Renal cortex interstitium (tissue), 11 donors: ENCODE measurements at regions not wholly inside any gene's neighbourhood (a gene's known extent, or its start where the extent isn't known, plus 50 kb on each side); places are given as distances from the start of the nearest gene placed in this dataset.
"Not testable (repeated sequence)": the region's sequence is repeated elsewhere in the genome, so short reads cannot be mapped to it uniquely, and the experiment has no call there.

ENCODE experiments used
- DNase-seq, 11 donors: peaks; one replicate each; pipeline ENCODE4 v3.0.0-alpha.2; 2013; ENCODE audit warnings: low read depth in 9 of 11, low spot score in 4 of 11; ENCODE audit errors: extremely low read depth in 1 of 11

DNA sequence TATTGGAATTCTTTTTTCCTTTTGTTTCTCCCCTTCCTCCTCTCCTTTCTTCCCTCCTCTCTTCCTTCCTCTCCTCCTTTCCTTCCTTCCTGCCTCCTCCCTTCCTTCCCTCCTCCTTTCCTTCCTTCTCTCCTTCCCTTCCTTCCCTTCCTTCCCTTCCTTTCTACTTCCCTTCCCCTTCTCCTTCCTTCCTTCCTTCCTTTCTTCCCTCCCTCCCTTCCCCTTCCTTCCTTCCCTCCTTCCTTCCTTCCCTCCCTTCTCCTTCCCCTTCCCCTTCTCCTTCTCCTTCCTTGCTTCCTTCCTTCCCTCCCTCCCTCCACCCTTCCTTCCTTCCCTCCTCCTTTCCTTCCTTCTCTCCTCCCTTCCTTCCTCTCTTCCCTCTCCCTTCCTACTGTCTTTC is 431.0 kb upstream of the MEIS1 start:
- no peak for DNase-seq

DNA sequence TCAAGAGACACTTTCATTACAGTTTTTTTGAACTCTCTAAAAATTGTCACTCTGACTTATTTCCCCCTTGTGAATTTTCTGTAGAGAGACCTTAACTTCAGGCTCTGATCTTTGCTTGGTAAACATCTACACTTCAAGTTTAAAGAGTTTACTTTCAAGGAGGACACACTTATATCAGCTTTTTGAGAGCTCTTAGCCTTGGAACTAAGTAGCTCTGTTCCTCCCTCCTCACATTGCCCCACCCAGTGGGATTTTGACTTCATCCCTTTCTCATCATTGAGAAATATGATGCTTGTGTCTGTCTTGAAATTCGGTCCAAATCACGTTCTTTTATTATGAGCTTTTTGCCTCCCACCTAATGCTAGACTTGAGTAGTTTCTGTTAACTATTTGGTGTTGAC is 433.4 kb upstream of the MEIS1 start:
- DNase-seq: no peak

DNA sequence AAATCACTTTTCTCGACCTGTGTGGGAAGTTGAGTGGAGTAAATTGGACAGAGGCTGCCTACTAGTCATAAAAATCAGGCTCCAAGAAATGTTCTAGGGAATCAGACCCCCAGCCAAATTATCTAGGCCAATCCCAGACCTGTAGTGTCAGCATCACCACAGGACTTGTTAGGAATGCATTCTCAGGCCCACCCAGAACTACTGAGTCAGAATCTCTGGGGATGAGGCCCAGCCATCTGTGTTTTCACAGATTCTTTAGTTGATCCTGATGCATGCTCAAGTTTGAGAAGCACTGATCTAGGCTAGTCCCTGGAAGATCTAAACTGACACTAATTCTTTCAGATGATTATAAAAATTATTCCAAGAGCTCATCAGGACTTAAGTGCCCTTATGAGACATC is 434.0 kb upstream of the MEIS1 start:
- no peak for DNase-seq

DNA sequence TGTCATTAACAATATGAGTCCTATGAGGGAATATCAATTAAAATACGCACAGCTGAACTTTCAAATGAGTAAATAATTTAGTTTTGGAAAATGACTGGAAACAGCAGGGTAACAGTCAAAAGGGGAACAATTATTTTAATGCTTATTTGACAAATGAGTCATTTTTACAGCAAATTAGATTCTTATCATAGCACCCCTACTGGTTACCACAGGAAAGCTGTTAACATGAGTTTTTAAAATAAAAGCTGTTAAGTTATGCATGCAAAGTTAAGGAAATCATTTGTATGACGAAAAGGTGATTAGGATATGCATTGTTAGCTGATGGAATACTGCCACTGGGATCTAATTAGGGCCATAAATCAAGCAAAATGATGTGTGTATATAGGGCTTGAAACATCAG is 435.1 kb upstream of the MEIS1 start:
- DNase-seq: no peak

DNA sequence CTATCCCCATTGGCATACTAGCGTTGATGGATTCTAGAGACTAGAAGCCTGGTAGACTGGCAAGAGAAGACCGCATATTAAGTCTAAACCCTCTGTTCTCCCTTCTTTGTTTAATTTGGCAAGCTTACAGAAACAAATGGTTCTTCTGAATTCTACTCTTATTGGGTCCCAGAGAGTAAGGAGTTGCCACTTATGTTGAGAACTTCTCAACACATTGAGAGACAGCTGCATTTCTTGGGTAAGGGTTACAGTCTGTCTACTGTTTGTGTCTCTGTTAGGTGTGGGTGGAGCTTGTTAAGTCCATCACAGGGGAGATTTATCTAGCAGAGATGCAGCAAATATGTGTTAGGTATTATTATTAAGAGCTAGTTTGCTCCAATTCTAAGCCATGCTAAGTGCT is 435.8 kb upstream of the MEIS1 start:
- DNase-seq: no peak

DNA sequence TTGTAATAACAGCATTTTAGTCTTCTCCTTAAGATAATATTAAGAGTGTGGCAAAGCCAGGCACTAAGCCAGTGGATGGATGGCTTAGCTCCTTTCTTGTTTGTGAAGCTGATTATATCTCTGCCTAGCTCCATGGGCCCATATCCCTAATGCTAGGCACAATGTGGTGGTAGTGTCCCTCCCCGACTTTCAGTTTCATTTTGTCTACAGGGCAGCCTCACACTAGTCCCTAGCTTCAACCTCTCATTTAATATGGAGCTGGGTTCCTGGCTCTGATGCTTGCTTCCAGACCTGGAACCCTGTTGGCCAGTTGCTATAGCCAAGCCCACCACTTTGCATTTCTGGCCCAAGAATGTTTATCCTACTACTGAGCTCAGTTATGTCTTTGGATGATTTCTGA is 437.0 kb upstream of the MEIS1 start:
- DNase-seq: no peak

DNA sequence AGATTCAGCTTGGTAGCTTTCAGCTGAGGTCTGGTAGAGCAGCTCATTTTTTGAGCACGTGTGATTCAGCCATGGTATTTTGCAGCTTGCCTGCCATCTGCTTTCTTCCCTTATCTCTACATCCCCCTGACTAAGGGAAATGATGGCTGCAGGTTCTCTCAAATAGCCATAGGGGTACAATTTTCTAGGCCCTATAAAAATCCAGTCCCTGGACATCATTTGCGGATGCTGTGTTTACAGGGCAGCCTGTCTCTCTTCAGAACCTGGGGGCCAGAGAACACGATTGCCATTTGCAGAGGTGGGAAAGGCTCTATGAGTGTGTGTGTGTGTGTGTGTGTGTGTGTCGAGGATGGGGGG is 442.7 kb upstream of the MEIS1 start:
- DNase-seq: no peak

DNA sequence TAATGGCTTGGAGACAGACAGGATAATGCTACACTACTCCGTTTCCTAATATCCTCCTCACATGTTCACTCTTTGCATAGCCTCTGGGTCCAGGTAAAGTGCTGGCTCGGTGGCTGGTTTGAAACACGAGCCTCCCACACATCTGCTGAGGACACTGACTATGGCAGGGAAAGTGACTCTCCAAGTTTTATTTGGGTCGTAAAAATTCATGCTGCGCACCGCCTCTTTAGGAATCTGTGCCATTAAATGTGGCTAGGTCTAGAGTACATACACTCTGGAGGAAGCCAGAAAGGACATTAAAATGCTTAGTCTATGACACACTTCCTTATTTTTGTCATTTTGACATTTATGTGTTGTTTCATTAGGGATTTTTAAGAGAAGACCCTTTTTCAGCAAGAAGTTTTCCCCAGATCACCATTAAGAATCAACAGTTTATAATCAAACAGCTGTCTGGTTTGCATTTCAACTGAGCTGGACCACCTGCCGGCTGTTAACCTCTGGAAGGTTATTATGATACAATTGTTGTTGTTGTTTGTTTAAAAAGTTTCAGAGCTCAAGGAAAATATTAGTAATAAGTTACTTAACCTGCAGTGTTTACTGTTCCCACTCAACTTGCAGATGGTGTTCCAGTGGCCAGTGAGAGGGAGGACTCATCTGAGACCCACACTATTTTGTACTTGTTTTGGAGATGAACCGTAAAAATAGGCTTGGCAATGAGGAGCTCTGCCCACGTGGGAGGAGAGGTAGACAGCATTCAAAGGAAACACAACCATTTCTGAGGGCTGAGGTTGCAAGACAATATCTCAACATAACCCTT is 443.3 kb upstream of the MEIS1 start:
- DNase-seq: peak; percentile 25 to 63 (median 49)

DNA sequence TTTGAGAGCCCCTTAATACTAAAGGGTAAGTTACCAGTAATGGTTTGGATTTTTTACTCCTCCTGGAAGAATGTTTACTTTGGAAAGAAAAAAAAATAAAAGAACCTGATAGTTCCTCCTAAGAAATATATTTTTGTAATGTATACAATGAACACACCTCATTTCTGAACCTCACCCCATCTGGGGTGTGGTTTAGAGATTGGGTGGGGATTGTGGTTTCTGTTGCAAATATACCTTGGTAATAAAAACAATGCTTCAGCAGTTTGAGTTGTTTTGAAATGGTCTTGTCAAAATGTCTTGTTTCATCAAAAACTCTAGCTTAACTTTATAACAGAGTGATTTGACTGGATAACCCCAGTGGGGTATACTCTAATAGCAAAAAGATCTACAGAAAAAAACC is 448.9 kb upstream of the MEIS1 start:
- DNase-seq: no peak

DNA sequence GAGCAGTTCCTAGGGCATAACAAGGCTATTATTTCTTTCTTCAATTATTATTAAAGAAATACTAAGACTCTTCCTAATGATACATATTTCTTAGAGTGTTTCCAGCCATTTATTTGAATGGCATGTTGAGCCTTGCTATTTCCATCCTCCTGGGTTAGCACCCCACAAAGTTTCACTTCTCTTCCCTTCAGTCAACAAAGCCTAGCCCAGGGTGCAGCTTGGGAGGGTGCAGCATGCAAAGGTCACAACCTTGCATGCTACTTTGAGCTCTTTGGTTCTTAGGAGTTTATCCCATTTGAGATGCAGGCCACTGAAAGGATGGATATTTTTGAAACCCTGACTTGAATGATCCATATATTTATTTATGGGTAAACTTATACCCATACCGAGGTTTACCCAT is 454.4 kb upstream of the MEIS1 start:
- DNase-seq: no peak

DNA sequence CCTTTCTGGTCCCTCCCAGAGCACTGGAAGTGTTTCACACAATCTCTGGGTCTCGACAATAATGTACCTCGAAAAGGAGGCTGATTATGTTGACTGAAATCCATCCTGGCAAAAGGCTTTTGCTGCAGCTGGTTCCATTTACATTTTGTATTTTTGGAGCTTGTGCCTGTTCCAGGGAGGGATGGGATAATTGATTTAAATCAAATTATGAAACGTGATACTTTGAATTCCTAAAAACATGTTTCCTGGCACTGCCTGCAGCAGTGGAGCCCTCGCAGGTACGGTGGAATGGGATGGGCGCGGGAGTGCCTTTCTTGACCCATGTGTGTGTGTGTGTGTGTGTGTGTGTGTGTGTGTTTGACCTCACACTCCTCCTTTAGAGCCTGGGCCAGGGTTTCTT is 455.5 kb upstream of the MEIS1 start:
- no peak for DNase-seq

DNA sequence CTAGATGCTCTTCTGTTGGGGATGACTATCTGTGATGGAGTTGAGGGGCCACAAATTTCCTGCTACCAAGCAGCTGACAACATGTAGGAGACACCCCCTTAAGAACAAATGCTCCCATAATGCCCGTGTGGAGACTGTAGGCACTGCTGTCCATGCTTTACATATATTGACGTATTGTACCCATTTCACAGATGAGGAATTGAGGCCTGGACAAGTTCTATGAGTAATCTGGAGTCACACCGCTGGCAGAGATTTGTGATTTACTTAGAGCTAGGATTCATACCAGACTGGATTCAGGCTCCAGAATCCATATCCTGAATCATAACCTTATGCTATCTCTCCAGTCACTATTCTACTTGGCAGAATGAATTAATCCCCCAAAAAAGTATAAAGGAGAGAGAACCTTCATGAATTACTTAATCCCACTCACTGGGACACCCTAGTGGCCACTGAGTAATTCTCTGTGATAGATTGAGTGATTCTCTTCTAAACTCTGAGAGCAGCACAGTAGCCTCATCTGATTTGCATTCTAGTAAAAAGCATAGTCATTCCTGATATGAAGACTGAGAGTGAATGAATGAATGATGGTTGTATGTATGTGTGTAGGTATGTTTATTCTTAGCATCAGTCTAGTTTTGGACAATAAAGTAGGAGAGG is 460.7 kb upstream of the MEIS1 start:
- no peak for DNase-seq

DNA sequence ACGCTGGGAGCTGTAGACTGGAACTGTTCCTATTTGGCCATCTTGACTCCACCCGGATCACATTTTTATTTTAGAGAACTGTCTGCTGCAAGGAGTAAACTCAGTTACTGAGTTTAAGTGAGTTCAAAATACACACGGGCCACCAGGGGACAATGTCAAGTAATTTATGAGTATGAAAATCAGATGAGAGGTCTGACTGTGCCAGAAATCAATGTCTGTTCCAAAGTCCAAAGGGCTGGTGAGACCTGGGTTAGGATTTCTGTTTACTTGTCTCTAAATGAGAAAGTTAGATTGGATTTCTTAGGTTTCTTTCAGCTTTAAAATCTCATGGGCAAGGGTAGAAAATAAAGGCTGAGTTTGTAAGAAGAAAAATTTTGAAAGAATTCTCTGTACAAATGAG is 465.8 kb upstream of the MEIS1 start:
- no peak for DNase-seq

DNA sequence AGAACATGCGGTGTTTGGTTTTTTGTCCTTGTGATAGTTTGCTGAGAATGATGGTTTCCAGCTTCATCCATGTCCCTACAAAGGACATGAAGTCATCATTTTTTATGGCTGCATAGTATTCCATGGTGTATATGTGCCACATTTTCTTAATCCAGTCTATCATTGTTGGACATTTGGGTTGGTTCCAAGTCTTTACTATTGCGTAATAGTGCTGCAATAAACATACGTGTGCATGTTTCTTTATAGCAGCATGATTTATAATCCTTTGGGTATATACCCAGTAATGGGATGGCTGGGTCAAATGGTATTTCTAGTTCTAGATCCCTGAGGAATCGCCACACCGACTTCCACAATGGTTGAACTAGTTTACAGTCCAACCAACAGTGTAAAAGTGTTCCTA is 471.6 kb upstream of the MEIS1 start:
- DNase-seq: not testable (repeated sequence)

DNA sequence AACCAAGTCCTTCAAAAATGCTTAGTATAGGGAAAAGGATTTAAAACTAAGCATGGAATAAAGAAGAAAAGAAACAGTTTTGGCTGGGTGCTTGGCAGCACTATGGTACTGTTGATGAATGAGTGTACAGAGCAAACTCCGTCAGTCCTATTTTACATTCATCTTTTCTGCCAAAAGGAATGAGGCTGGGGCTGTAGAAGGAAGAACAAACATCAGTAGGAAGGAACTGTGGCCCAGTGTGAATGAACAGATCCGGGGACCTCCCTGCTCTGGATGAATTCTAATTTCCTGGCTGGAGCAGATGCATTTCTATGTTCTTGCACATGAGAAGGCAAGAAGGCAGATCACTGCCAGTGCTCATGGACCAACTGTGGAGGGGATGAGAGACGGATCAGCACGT is 474.0 kb upstream of the MEIS1 start:
- DNase-seq: no peak

DNA sequence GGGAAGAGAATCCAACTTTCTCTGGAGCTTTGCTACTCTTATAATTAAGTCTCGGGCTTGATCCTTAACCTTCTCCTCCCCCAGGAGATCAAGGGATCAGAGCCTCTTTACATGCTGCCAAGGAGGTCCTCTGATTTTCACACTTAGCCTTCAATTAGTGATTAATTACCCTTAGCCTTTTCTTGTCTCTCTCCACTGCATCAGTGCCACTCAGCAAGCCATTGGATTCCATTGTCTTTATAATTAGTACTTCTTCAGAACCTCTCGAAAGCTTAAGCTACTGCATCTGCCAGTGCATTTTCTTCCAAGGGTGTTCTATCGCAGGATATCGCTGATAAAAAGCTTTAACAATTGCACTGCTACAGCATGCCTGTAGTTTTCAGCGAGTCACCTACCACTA is 477.0 kb upstream of the MEIS1 start:
- no peak for DNase-seq

DNA sequence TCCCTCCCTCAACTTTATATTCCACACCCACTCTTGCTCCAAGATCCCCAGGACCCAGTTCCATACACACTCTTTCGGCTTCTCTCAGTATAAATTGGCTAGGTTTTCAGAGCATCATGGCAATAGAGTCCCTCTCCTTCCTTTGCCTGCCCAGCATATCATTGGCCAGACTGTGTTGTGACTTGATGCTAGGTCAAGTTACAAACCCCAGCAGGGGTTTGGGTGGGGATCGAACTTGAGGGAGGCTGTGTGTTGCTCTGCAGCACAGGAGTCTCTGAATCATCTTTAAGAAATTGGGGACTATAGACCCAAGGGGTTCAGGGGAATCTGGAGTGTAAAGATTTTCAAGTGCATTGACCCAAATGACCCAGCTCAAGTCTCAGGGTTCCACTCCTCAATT is 477.5 kb upstream of the MEIS1 start:
- DNase-seq: no peak

DNA sequence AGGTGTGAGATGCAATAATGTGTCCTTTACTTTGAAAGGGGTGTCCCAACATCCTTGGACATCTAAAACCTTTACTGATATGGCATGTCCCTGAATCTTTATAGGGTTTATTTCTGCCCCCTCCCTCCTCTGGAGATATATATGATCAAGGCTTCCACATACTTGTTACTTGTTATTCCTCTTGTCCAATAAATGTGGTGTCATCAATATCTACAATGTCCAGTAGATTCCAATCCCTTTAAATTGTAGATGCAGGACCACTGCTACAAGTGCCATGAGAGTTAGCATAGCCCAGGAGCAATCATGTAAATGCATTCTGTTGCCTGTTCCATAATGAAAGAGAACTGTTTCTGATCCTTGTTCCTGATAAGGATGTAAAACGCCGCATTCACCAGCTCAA is 479.7 kb upstream of the MEIS1 start:
- DNase-seq: no peak

DNA sequence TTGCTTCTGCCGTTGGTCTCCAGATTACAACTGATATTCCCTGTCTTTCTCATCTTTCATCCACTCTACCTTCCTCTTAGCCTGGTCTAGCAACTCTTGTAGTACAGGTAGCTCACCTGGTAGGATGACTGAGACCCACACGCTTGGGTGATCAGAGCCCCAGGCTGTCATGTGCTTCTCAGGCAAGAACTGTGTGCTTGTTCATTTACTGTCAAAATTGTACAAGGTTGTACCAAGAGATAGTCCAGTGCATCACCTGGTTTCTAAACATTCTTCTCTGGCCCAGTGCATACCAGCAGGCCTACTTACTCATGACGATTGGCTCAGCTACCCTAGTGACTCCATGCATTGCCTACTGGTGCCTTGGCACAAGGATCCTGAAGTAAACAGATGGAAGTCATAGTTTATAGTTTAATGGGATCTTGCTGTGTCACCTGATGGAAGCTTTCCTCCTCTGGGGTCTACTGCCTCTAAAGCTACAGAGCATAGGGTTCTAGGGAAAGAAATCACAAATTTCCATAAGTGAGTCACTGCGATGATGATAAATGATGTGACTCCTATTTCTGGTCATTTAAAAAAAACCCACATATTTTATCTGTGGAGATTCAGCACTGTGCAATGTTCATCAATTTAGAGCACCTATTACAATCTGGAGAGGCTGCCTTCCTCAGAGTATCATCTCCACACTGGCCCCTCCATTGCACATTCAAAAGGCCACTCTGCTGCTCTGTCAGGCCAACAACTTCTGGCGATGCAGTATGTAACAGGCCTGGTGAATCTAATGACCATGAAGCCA is 481.8 kb upstream of the MEIS1 start:
- DNase-seq: no peak

DNA sequence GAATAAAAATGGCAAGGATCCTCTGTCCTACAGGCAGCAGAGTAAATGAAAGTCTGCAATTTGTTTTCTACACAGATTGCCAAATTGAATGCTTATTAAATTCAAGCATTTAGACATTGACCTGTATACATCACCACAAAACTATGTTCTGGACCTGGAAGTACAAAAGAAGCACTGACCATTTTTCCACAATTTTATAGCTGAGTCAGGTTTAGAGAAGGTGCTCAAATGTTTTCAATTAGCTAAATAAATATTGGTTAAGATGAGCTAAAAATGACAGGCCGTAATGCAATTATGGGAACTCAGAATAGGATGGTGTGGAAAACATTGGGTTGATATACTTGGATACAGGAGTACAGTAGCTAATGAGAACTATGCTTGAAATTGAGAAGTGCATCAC is 490.7 kb upstream of the MEIS1 start:
- DNase-seq: no peak
